HFF-Myc (cell line): ENCODE measurements at regions not wholly inside any gene's neighbourhood (a gene's known extent, or its start where the extent isn't known, plus 50 kb on each side); places are given as distances from the start of the nearest gene placed in this dataset.

Experiments
- DNase-seq: peaks from one replicate; pipeline ENCODE4 v3.0.0-alpha.2; 2011; ENCODE audit warnings: low read depth; ENCODE audit errors: extremely low read depth
- H3K4me3 ChIP-seq: replicated peaks from 2 replicates; pipeline ENCODE4 v1.5.1; 2011; ENCODE audit warnings: low read depth, mild to moderate bottlenecking, control low read depth, low read length
- CTCF ChIP-seq: IDR thresholded peaks from 2 replicates; pipeline ENCODE4 v1.5.1; 2012; ENCODE audit warnings: mild to moderate bottlenecking, low read depth, low read length, control low read depth; ENCODE audit errors: missing control alignments

- no peak for TF ChIP-seq CTCF
- no peak overlapping the region for H3K4me3 ChIP-seq
- no peak for DNase-seq
Observed at GRCh38 chr4:140268186-140268841, 105.1 kb upstream of the SCOC start.

- DNase-seq: no peak
- TF ChIP-seq CTCF: no peak
- H3K4me3 ChIP-seq: no peak overlapping the region
Observed at GRCh38 chr4:140267576-140267975, 105.9 kb upstream of the SCOC start.

GRCh38 chr4:140266958-140267568 is 106.4 kb upstream of the SCOC start:
- no peak overlapping the region for H3K4me3 ChIP-seq

GRCh38 chr4:140260227-140260626 is 106.2 kb upstream of the MAML3 start:
- TF ChIP-seq CTCF: no peak
- H3K4me3 ChIP-seq: no peak overlapping the region
- no peak for DNase-seq

More at GRCh38 chr4:140266958-140267568, 106.4 kb upstream of the SCOC start:
- no peak for TF ChIP-seq CTCF
- DNase-seq: peak; percentile 56

GRCh38 chr4:140258476-140258875 is 104.5 kb upstream of the MAML3 start:
- no peak for DNase-seq
- no peak overlapping the region for H3K4me3 ChIP-seq
- no peak for TF ChIP-seq CTCF

- TF ChIP-seq CTCF: no peak
- DNase-seq: no peak
- H3K4me3 ChIP-seq: no peak overlapping the region
Observed at GRCh38 chr4:140257461-140258305, 103.7 kb upstream of the MAML3 start.
